Natural killer cell treated with Interleukin-12 subunit alpha and Interleukin-12 subunit beta and Interleukin-15 and Interleukin-18, amount 100 ng/mL, for 72 hours (primary cell): ENCODE measurements at regions not wholly inside any gene's neighbourhood (a gene's known extent, or its start where the extent isn't known, plus 50 kb on each side); places are given as distances from the start of the nearest gene placed in this dataset.
"Not testable (repeated sequence)": the region's sequence is repeated elsewhere in the genome, so short reads cannot be mapped to it uniquely, and the experiment has no call there.

Source experiments
- ATAC-seq, 2 donors: fragments of 150-1000 bp; cut with Tn5 transposase in 1 of 2; sonication (Bioruptor Pico), chemical (Tn5 transposase) in 1 of 2; 2 replicates each; pipeline ENCODE4 v1.10.0; 2021
- DNase-seq: peaks from one replicate; pipeline ENCODE4 v3.0.0; 2022; ENCODE audit warnings: low spot score
- H3K27ac Mint-ChIP-seq, 2 donors: 1 replicate in 1 of 2; 2 replicates in 1 of 2; pipeline ENCODE4 v1.8.0; 2022; ENCODE audit warnings: mixed read lengths in 2 of 2, mild to moderate bottlenecking in 1 of 2, moderate library complexity in 1 of 2
- H3K27me3 Mint-ChIP-seq, 2 donors: 1 replicate in 1 of 2; 2 replicates in 1 of 2; pipeline ENCODE4 v1.8.0; 2022; ENCODE audit warnings: mixed read lengths in 2 of 2
- H3K36me3 Mint-ChIP-seq: one replicate; pipeline ENCODE4 v1.8.0; 2022; ENCODE audit warnings: mixed read lengths
- H3K4me1 Mint-ChIP-seq, 2 donors: 1 replicate in 1 of 2; 2 replicates in 1 of 2; pipeline ENCODE4 v1.8.0; 2022; ENCODE audit warnings: low read depth in 2 of 2, mixed read lengths in 2 of 2, mild to moderate bottlenecking in 1 of 2
- H3K4me3 Mint-ChIP-seq: one replicate; pipeline ENCODE4 v1.8.0; 2022; ENCODE audit warnings: mixed read lengths
- H3K9me3 Mint-ChIP-seq: 2 replicates; pipeline ENCODE4 v1.8.0; 2022; ENCODE audit warnings: mixed read lengths

GRCh38 chr16:59470556-59470955 is 736.4 kb upstream of the GOT2 start:
- peaks cover 4% of the 10 kb centered on the region for H3K36me3 Mint-ChIP-seq
- peaks cover 9% of the 10 kb centered on the region for H3K9me3 Mint-ChIP-seq
- no peak for DNase-seq
- H3K27ac Mint-ChIP-seq, result no peak overlapping the region
- H3K4me1 Mint-ChIP-seq, result no peaks in the 10 kb centered on the region
- ATAC-seq, result no peak
- H3K4me3 Mint-ChIP-seq, result no peak overlapping the region
- H3K27me3 Mint-ChIP-seq, result no peaks in the 10 kb centered on the region

GRCh38 chr16:59469266-59469665 is 735.1 kb upstream of the GOT2 start:
- Mint-ChIP-seq H3K4me3 (no peak overlapping the region), H3K9me3 (peaks cover 9% of the 10 kb centered on the region), H3K27me3 (no peaks in the 10 kb centered on the region), H3K27ac (no peak overlapping the region), H3K36me3 (peaks cover 4% of the 10 kb centered on the region), H3K4me1 (no peaks in the 10 kb centered on the region)
- DNase-seq, result no peak
- no peak for ATAC-seq

DNA sequence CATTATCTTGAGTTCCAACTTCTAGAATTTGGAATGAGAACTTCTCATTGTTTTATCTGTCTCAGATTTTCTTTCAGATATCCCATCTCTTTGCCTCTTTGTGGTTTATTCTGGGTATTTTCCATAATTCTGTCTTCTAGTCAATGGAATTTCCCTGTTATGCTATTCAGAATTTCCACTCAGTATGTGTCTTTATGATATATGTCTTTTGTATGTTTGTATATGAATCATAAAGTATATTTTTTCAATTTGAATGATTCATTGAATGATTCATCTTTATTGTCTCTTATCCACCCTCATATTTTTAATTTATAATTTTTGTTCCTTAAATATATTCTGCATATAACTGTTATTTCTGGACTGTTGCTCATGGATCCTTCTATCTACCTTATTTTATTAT is 729.7 kb upstream of the GOT2 start:
- Mint-ChIP-seq H3K9me3 (peaks cover 9% of the 10 kb centered on the region), H3K36me3 (peaks cover 4% of the 10 kb centered on the region), H3K4me3 (no peak overlapping the region), H3K27me3 (no peaks in the 10 kb centered on the region), H3K4me1 (no peaks in the 10 kb centered on the region), H3K27ac (no peak overlapping the region)
- DNase-seq, result no peak
- ATAC-seq, result no peak

DNA sequence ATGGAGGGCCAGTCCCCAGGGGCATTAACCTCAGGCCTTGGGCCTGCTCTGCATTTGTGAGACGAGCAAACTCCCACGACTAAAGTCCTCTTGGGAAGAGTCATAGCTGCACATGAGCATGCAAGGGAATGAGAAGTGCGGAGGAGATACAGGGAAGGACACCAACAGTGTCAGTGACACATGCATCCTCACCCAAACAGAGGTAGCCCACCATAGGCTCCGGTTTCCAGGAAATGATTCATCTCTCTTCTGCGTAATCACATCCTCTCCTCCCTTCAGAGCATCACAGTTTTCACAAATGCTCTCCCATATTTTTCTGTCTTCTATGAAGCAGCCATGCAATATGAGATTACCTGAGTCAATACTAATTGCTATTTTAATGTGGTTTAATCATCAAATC is 725.7 kb upstream of the GOT2 start:
- DNase-seq (no peak), ATAC-seq (no peak)
- no peaks in the 10 kb centered on the region for H3K36me3 Mint-ChIP-seq
- no peak overlapping the region for H3K27ac Mint-ChIP-seq
- no peaks in the 10 kb centered on the region for H3K4me1 Mint-ChIP-seq
- peaks cover 5% of the 10 kb centered on the region for H3K9me3 Mint-ChIP-seq
- H3K4me3 Mint-ChIP-seq, result no peak overlapping the region
- no peaks in the 10 kb centered on the region for H3K27me3 Mint-ChIP-seq

DNA sequence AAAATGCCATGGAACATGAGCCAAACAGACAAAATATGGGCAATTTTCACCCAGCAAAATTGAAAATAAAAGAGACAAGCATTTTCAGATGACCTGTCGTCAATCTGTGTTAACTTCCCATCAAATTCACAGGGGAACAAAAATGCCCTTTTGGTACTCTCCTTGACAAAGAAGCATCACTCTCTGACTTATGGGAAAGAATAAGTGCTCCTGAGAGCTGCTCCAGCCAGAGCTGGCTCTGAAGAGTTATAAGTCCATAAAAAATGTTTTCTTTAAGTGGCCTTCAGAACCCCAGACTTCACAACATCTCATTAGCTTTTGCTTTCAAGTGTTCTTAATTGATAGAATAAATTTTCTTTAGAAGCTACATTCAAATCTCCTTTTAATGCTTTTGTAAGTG is 721.4 kb upstream of the GOT2 start:
- Mint-ChIP-seq H3K27me3 (no peaks in the 10 kb centered on the region), H3K4me3 (no peak overlapping the region), H3K4me1 (no peaks in the 10 kb centered on the region), H3K9me3 (peaks cover 2% of the 10 kb centered on the region), H3K36me3 (peaks cover 6% of the 10 kb centered on the region), H3K27ac (no peak overlapping the region)
- no peak for ATAC-seq
- DNase-seq, result no peak

DNA sequence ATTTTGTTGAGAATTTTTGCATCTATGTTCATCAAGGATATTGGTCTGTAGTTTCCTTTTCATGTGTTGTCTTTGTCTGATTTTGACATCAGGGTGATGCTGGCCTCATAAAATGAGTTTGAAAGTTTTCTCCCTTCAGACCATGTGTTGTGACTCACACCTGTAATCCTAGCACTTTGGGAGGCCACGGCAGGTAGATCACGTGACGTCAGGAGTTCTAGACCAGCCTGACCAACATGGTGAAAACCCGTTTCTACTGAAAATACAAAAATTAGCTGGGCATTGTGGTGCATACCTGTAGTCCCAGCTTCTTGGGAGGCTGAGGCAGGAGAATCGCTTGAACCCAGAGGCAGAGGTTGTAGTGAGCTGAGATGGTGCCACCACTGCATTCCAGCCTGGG is 716.4 kb upstream of the GOT2 start:
- not testable (repeated sequence) for H3K27ac Mint-ChIP-seq, ATAC-seq, H3K9me3 Mint-ChIP-seq, H3K4me3 Mint-ChIP-seq, DNase-seq, H3K36me3 Mint-ChIP-seq, H3K4me1 Mint-ChIP-seq, H3K27me3 Mint-ChIP-seq

- H3K9me3 Mint-ChIP-seq, result peaks cover 4% of the 10 kb centered on the region
- H3K4me1 Mint-ChIP-seq, result no peaks in the 10 kb centered on the region
- no peak overlapping the region for H3K27ac Mint-ChIP-seq
- H3K36me3 Mint-ChIP-seq, result no peaks in the 10 kb centered on the region
- no peak overlapping the region for H3K4me3 Mint-ChIP-seq
- H3K27me3 Mint-ChIP-seq, result no peaks in the 10 kb centered on the region
- ATAC-seq (no peak), DNase-seq (no peak)
Measured at GRCh38 chr16:59440502-59440901, 706.4 kb upstream of the GOT2 start.

DNA sequence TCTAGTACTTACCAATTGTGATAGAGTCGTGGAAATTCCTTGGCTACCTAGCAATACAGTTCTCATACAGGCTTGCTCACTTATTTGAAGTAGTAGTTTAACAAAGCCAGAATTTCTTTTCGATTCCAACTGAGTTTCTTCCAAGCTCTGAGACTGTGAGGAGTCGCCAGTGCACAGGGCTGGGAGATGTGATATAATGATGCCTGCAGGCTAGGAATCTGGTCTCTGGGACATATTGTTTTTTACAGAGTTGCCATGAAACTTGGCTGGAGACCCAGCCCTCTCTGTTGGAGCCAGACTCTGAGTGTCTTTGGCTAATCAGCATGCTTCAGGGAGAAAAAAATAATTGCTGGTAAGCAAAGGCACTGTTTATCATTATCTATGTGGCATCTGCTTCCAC is 698.8 kb upstream of the GOT2 start:
- DNase-seq (no peak), ATAC-seq (no peak)
- no peak overlapping the region for H3K4me3 Mint-ChIP-seq
- H3K27me3 Mint-ChIP-seq, result no peaks in the 10 kb centered on the region
- no peaks in the 10 kb centered on the region for H3K4me1 Mint-ChIP-seq
- no peaks in the 10 kb centered on the region for H3K36me3 Mint-ChIP-seq
- H3K9me3 Mint-ChIP-seq, result peaks cover 3% of the 10 kb centered on the region
- H3K27ac Mint-ChIP-seq, result no peak overlapping the region

DNA sequence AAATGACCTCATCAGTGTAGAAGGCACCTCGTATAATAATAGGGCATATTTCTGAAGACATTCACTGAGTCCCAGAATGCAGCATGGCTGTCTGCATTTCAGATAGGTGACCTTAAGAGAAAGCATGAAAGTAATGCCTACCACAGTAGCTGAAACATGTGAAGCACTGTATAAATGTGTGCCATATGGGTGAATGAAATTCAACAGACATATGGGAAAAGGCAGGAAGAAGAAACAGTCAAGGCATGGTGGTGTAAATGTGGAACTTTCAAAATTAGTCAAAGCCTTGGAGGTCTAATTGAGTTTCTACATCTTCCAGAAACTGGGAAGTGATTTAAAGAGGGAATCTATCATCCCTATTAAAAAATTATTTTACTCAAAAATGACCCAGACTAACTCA is 698.2 kb upstream of the GOT2 start:
- Mint-ChIP-seq H3K27me3 (no peaks in the 10 kb centered on the region), H3K36me3 (no peaks in the 10 kb centered on the region), H3K9me3 (peaks cover 3% of the 10 kb centered on the region), H3K27ac (no peak overlapping the region), H3K4me3 (no peak overlapping the region), H3K4me1 (no peaks in the 10 kb centered on the region)
- DNase-seq (no peak), ATAC-seq (no peak)

- Mint-ChIP-seq H3K9me3 (peaks cover 3% of the 10 kb centered on the region), H3K36me3 (peaks cover 9% of the 10 kb centered on the region), H3K27me3 (no peaks in the 10 kb centered on the region), H3K27ac (no peak overlapping the region), H3K4me3 (no peak overlapping the region), H3K4me1 (no peaks in the 10 kb centered on the region)
- ATAC-seq (no peak), DNase-seq (no peak)
Measured at GRCh38 chr16:59424714-59425273, 690.7 kb upstream of the GOT2 start.

DNA sequence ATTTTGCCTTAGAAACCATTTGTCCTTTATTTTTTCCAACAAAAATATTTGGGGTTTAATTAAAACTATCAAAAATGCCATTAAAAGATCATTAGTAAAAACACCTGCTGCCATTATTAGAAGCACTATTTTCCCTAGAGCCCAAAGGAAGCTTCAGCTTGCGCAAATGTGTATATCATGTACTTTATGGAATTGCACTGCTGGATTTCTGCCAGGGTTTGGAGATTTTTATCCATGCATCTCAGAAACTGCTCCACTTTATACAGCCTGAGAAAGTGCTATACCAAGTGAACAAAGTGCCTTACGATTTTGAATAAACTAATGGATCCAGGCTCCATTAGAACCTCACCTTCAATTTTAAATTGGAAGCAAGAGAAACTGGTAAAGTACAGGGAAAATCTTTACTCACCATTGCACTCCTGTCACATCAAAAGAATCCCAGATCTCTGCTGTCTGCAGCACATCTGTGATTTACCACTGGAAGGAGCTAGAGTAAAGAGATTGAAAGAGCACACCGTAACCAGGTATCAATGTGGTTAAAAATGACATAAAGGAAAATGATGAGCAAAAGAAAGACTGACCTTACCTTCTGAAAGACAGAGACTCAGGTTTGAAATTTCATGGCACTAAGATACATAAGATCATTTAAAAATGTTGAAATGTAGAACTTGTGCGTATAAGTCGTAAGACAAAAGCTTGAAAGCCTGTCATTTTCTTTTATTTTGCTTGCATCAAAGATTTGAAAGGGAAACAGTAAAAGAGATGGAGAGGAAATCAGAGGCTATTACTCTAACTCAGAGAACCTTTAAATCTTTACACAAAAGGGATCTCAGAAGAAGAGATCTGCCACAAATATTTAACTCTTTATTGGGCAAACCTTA is 678.1 kb upstream of the GOT2 start:
- H3K4me1 Mint-ChIP-seq, result no peaks in the 10 kb centered on the region
- DNase-seq (no peak), ATAC-seq (no peak)
- H3K27me3 Mint-ChIP-seq, result no peaks in the 10 kb centered on the region
- no peak overlapping the region for H3K4me3 Mint-ChIP-seq
- no peak overlapping the region for H3K27ac Mint-ChIP-seq
- no peaks in the 10 kb centered on the region for H3K36me3 Mint-ChIP-seq
- H3K9me3 Mint-ChIP-seq, result peaks cover 9% of the 10 kb centered on the region

DNA sequence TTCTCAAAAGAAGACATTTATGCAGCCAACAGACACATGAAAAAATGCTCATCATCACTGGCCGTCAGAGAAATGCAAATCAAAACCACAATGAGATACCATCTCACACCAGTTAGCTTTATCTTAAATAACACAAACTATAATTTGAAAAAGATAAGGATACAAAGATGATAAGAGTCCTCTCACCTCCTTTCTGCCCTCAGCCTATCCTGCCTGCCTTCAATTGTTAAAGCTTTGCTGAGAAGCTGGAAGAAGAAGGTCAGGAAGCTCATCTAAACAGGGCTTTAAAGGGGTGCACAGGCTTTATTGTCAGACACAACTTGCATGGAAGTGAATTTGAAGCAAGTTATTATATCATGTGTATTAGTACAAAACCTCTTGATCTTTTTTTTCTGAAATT is 676.3 kb upstream of the GOT2 start:
- Mint-ChIP-seq H3K36me3 (no peaks in the 10 kb centered on the region), H3K9me3 (peaks cover 19% of the 10 kb centered on the region), H3K27me3 (no peaks in the 10 kb centered on the region), H3K27ac (no peak overlapping the region), H3K4me1 (no peaks in the 10 kb centered on the region), H3K4me3 (no peak overlapping the region)
- ATAC-seq, result no peak
- no peak for DNase-seq

- H3K36me3 Mint-ChIP-seq, result no peaks in the 10 kb centered on the region
- H3K4me3 Mint-ChIP-seq, result no peak overlapping the region
- H3K27me3 Mint-ChIP-seq, result no peaks in the 10 kb centered on the region
- no peak for ATAC-seq
- no peak for DNase-seq
- H3K4me1 Mint-ChIP-seq, result no peaks in the 10 kb centered on the region
- H3K27ac Mint-ChIP-seq, result no peak overlapping the region
- peaks cover 13% of the 10 kb centered on the region for H3K9me3 Mint-ChIP-seq
Measured at GRCh38 chr16:59405802-59406201, 671.7 kb upstream of the GOT2 start.

DNA sequence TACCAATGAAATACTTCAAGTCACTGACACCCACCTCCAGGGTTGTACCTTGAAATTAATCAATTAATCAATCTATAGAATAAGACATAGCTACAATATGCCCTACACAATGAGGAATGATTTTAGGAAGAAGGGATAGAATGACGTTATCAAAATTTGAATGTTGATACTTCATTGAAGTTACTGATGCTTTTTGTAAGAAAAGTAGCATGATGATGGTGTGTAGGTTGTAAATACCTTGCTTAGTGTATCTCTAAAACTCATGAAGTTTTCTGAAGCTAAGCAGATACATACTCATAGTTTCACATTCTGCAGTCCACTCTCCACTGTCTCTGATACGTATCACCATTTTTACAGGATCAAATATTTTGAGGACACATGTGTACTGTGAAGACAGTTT is 670.4 kb upstream of the GOT2 start:
- ATAC-seq (no peak), DNase-seq (no peak)
- H3K4me3 Mint-ChIP-seq, result no peak overlapping the region
- no peaks in the 10 kb centered on the region for H3K4me1 Mint-ChIP-seq
- H3K36me3 Mint-ChIP-seq, result no peaks in the 10 kb centered on the region
- no peak overlapping the region for H3K27ac Mint-ChIP-seq
- peaks cover 13% of the 10 kb centered on the region for H3K9me3 Mint-ChIP-seq
- no peaks in the 10 kb centered on the region for H3K27me3 Mint-ChIP-seq

DNA sequence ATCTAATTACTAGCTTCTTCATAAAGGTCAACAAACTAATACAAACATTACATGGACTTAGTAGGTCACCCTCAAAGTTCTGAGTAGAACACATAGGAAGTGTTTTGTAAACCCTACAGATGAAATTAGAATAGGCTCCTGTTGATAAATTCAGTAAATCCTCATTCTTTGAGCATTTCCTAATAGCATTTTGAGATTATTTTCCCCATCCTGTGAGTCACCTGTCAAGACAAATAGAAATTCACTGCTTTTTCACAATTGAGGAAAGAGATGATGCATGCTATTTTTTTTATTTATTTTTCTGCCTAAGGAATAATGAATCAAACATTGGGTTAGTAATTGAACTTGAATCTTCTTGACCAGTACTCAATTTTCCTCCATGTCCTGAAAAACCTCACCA is 666.7 kb upstream of the GOT2 start:
- no peaks in the 10 kb centered on the region for H3K27me3 Mint-ChIP-seq
- no peak overlapping the region for H3K27ac Mint-ChIP-seq
- ATAC-seq (no peak), DNase-seq (no peak)
- no peaks in the 10 kb centered on the region for H3K4me1 Mint-ChIP-seq
- peaks cover 13% of the 10 kb centered on the region for H3K9me3 Mint-ChIP-seq
- peaks cover 5% of the 10 kb centered on the region for H3K36me3 Mint-ChIP-seq
- no peak overlapping the region for H3K4me3 Mint-ChIP-seq
